CD14-positive monocyte (primary cell): ENCODE measurements at regions not wholly inside any gene's neighbourhood (a gene's known extent, or its start where the extent isn't known, plus 50 kb on each side); places are given as distances from the start of the nearest gene placed in this dataset.

ENCODE experiments used
- DNase-seq, 3 donors: peaks; one replicate each; pipeline ENCODE4 v3.0.0-alpha.2; 2011 to 2022
- H2AFZ ChIP-seq: 2 replicates; pipeline ENCODE4 v1.6.0; 2012; ENCODE audit warnings: mild to moderate bottlenecking, low read depth, low read length, inconsistent platforms; ENCODE audit not compliant: insufficient read depth, poor library complexity, severe bottlenecking
- H3K27ac ChIP-seq, 2 donors: 1 replicate in 1 of 2; 2 replicates in 1 of 2; pipeline ENCODE4 v1.5.1; 2012 to 2013; ENCODE audit warnings: low read length in 2 of 2, control low read depth in 1 of 2, inconsistent platforms in 1 of 2, low read depth in 1 of 2, mild to moderate bottlenecking in 1 of 2
- H3K27me3 ChIP-seq, 2 donors: one replicate each; pipeline versions ENCODE4 v1.6.0 to v1.6.1; 2011 to 2013; ENCODE audit warnings: low read length in 2 of 2; ENCODE audit not compliant: control insufficient read depth in 2 of 2, insufficient read depth in 2 of 2
- H3K36me3 ChIP-seq, 2 donors: replicated peaks in 1 of 2; 1 replicate in 1 of 2; 2 replicates in 1 of 2; pipeline versions ENCODE4 v1.5.1 to v1.6.1; 2012 to 2013; ENCODE audit warnings: low read length in 2 of 2, control low read depth in 1 of 2, inconsistent platforms in 1 of 2, mild to moderate bottlenecking in 1 of 2; ENCODE audit not compliant: insufficient read depth in 2 of 2, control insufficient read depth in 1 of 2
- H3K4me1 ChIP-seq, 2 donors: 1 replicate in 1 of 2; 2 replicates in 1 of 2; pipeline versions ENCODE4 v1.5.1 to v1.6.1; 2012 to 2013; ENCODE audit warnings: low read length in 2 of 2, control low read depth in 1 of 2, inconsistent platforms in 1 of 2, mild to moderate bottlenecking in 1 of 2, moderate library complexity in 1 of 2; ENCODE audit not compliant: insufficient read depth in 2 of 2, control insufficient read depth in 1 of 2
- H3K4me2 ChIP-seq: replicated peaks from 2 replicates; pipeline ENCODE3; 2012; ENCODE audit warnings: low read length, moderate library complexity, mild to moderate bottlenecking; ENCODE audit not compliant: poor library complexity, severe bottlenecking; ENCODE audit errors: extremely low read depth
- H3K4me3 ChIP-seq, 3 experiments: fragments of 200-600 bp in 1 of 3; sonication (generic) in 1 of 3; replicated peaks in 1 of 3; 1 replicate in 2 of 3; 2 replicates in 1 of 3; pipeline ENCODE4 v1.5.1; 2011 to 2013; ENCODE audit warnings: low read length in 3 of 3, mild to moderate bottlenecking in 3 of 3, control low read depth in 2 of 3, low read depth in 2 of 3, inconsistent platforms in 1 of 3, moderate library complexity in 1 of 3
- H3K79me2 ChIP-seq: 2 replicates; pipeline ENCODE4 v1.6.0; 2012; ENCODE audit warnings: mild to moderate bottlenecking, control low read depth, inconsistent platforms, low read length, moderate library complexity; ENCODE audit not compliant: insufficient read depth
- H3K9ac ChIP-seq: 2 replicates; pipeline ENCODE4 v1.6.0; 2017; ENCODE audit warnings: low read length, mild to moderate bottlenecking; ENCODE audit not compliant: insufficient read depth, poor library complexity, severe bottlenecking
- H3K9me3 ChIP-seq, 2 donors: replicated peaks in 1 of 2; 1 replicate in 1 of 2; 2 replicates in 1 of 2; pipeline versions ENCODE4 v1.5.1 to v1.6.1; 2012 to 2013; ENCODE audit warnings: low read length in 2 of 2, control low read depth in 1 of 2; ENCODE audit not compliant: control insufficient read depth in 1 of 2, insufficient read depth in 1 of 2
- H4K20me1 ChIP-seq: 2 replicates; pipeline ENCODE4 v1.6.0; 2012; ENCODE audit warnings: mild to moderate bottlenecking, low read length, control low read depth, moderate library complexity; ENCODE audit not compliant: insufficient read depth
- H3K27ac Mint-ChIP-seq, 7 donors: one replicate each; pipeline ENCODE4 v1.8.0; 2020; ENCODE audit warnings: mild to moderate bottlenecking in 7 of 7, mixed read lengths in 7 of 7, moderate library complexity in 6 of 7, inconsistent platforms in 2 of 7
- H3K27me3 Mint-ChIP-seq, 3 donors: one replicate each; pipeline ENCODE4 v1.8.0; 2021 to 2022; ENCODE audit warnings: low read depth in 3 of 3, mild to moderate bottlenecking in 3 of 3, mixed read lengths in 3 of 3, moderate library complexity in 3 of 3, inconsistent platforms in 1 of 3
- H3K36me3 Mint-ChIP-seq, 2 donors: one replicate each; pipeline ENCODE4 v1.8.0; 2020; ENCODE audit warnings: mixed read lengths in 2 of 2, inconsistent platforms in 1 of 2, mild to moderate bottlenecking in 1 of 2
- H3K4me1 Mint-ChIP-seq: one replicate; pipeline ENCODE4 v1.8.0; 2020; ENCODE audit warnings: mild to moderate bottlenecking, mixed read lengths
- H3K4me3 Mint-ChIP-seq, 2 donors: one replicate each; pipeline ENCODE4 v1.8.0; 2020; ENCODE audit warnings: mild to moderate bottlenecking in 2 of 2, mixed read lengths in 2 of 2, moderate library complexity in 1 of 2
- H3K9me3 Mint-ChIP-seq, 7 donors: one replicate each; pipeline ENCODE4 v1.8.0; 2020 to 2022; ENCODE audit warnings: mixed read lengths in 7 of 7, mild to moderate bottlenecking in 6 of 7, moderate library complexity in 6 of 7, inconsistent platforms in 2 of 7
- CTCF ChIP-seq: fragments of 200-600 bp; IDR thresholded peaks from one replicate; pipeline ENCODE4 v1.8.0; 2022; ENCODE audit warnings: antibody characterized with exemption, mild to moderate bottlenecking
- WGBS: methylation state at CpG from one replicate; pipeline ENCODE4 v1.1.5; 2013; ENCODE audit warnings: missing lambda C conversion rate; ENCODE audit not compliant: insufficient coverage; 5-methylcytosine and 5-hydroxymethylcytosine counted together
- intact Hi-C, 2 donors: fragments of 100-400 bp; cut with micrococcal nuclease; formaldehyde crosslinking; loops; one replicate each; pipeline versions ENCODE4 v1.15.0 to v1.15.1; 2023

GRCh38 chr13:64311948-64312347, 2896.3 kb upstream of the PCDH20 start:
- H3K27ac ChIP-seq: no peak overlapping the region
- H3K4me3 Mint-ChIP-seq: no peak overlapping the region
- no peak for TF ChIP-seq CTCF
- intact Hi-C loops: no loop called here
- no peaks in the 10 kb centered on the region for H3K4me1 ChIP-seq
- DNase-seq: no peak
- no peaks in the 10 kb centered on the region for H3K36me3 Mint-ChIP-seq
- H4K20me1 ChIP-seq: no peaks in the 10 kb centered on the region
- no peak overlapping the region for H3K4me2 ChIP-seq
- no peak overlapping the region for H3K4me3 ChIP-seq
- H3K9ac ChIP-seq: no peak overlapping the region
- no peaks in the 10 kb centered on the region for H3K27me3 ChIP-seq
- WGBS: no CpG with 5 or more reads among the region's 3 CpGs
- no peaks in the 10 kb centered on the region for H3K4me1 Mint-ChIP-seq
- H3K27me3 Mint-ChIP-seq: no peaks in the 10 kb centered on the region
- H3K79me2 ChIP-seq: no peaks in the 10 kb centered on the region
- H2AFZ ChIP-seq: no peak overlapping the region
- peaks cover 0 to 2% (median 0%) of the 10 kb centered on the region in 7 donors for H3K9me3 Mint-ChIP-seq
- H3K9me3 ChIP-seq: peaks cover 0 to 3% of the 10 kb centered on the region in 2 donors
- no peak overlapping the region for H3K27ac Mint-ChIP-seq
- no peaks in the 10 kb centered on the region for H3K36me3 ChIP-seq

- Mint-ChIP-seq H3K27me3 (no peaks in the 10 kb centered on the region), H3K4me3 (no peak overlapping the region), H3K27ac (no peak overlapping the region), H3K4me1 (no peaks in the 10 kb centered on the region), H3K36me3 (no peaks in the 10 kb centered on the region), H3K9me3 (peaks cover 0 to 2% (median 0%) of the 10 kb centered on the region in 7 donors)
- no peak for DNase-seq
- Histone ChIP-seq H2AFZ (no peak overlapping the region), H3K79me2 (no peaks in the 10 kb centered on the region), H3K9ac (no peak overlapping the region), H3K27me3 (no peaks in the 10 kb centered on the region), H3K4me2 (no peak overlapping the region), H3K4me1 (no peaks in the 10 kb centered on the region), H4K20me1 (no peaks in the 10 kb centered on the region), H3K27ac (no peak overlapping the region), H3K36me3 (no peaks in the 10 kb centered on the region), H3K9me3 (peaks cover 0 to 3% of the 10 kb centered on the region in 2 donors), H3K4me3 (no peak overlapping the region)
- TF ChIP-seq CTCF: no peak
- intact Hi-C loops: no loop called here
- no CpG with 5 or more reads among the region's 1 CpG for WGBS
Measured at GRCh38 chr13:64311112-64311511, 2895.5 kb upstream of the PCDH20 start.
